ENCODE measurements at regions not wholly inside any gene's neighbourhood (a gene's known extent, or its start where the extent isn't known, plus 50 kb on each side); places are given as distances from the start of the nearest gene placed in this dataset.

- TF ChIP-seq CTCF (IDR thresholded peaks at IDR 0.05) (no peak), POLR2AphosphoS5 (IDR thresholded peaks at IDR 0.05) (no peak), EP300 (IDR thresholded peaks at IDR 0.05) (no peak)
Measured at GRCh38 chr3:59463253-59463652, 413.4 kb upstream of the CFAP20DC start.
